HAP-1 (cell line): ENCODE measurements at regions not wholly inside any gene's neighbourhood (a gene's known extent, or its start where the extent isn't known, plus 50 kb on each side); places are given as distances from the start of the nearest gene placed in this dataset.

Experiments
- DNase-seq, 2 experiments: peaks; one replicate each; pipeline ENCODE4 v3.0.0-alpha.2; 2016 to 2020; ENCODE audit warnings: low spot score in 2 of 2
- H3K27me3 ChIP-seq: fragments of 250-450 bp; sonication (Bioruptor Pico); 2 replicates; pipeline ENCODE4 v1.5.1; 2020; ENCODE audit warnings: low read depth, mild to moderate bottlenecking, moderate library complexity
- H3K36me3 ChIP-seq: fragments of 250-450 bp; sonication (Bioruptor Pico); replicated peaks from 2 replicates; pipeline ENCODE4 v1.5.1; 2020; ENCODE audit warnings: mild to moderate bottlenecking
- H3K4me1 ChIP-seq: fragments of 250-450 bp; sonication (Bioruptor Pico); 2 replicates; pipeline ENCODE4 v1.5.1; 2020; ENCODE audit warnings: mild to moderate bottlenecking
- H3K4me3 ChIP-seq: fragments of 250-450 bp; sonication (Bioruptor Pico); 2 replicates; pipeline ENCODE4 v1.5.1; 2020; ENCODE audit warnings: mild to moderate bottlenecking, moderate library complexity
- H3K9me3 ChIP-seq: fragments of 250-450 bp; sonication (Bioruptor Pico); 2 replicates; pipeline ENCODE4 v1.5.1; 2020; ENCODE audit warnings: mild to moderate bottlenecking, moderate library complexity
- in situ Hi-C: fragments of 300-500 bp; cut with MboI; formaldehyde crosslinking; loops from 3 replicates; pipeline ENCODE4 v1.14.3; 2020; ENCODE audit warnings: low sequenced_read_pairs, inconsistent platforms, mixed read lengths

DNA sequence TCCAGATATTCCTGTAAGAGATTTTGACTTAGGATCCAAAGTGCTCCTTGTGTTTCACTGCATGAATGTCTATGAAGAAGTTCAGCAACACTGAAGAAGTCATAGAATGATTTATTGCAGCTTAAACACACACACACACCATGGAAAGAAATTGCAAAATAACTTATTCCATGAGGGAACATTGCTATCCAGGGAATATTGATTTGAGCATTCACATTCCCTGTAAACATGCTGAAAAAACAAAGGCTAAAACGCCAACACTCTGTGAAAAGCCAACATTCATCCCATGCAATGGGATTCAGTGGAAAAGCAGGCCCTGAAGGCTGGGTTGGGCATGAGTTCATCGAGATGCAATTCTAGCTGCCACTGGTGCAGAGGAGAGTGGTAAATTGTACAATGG is 109.6 kb upstream of the CXCL14 start:
- Histone ChIP-seq H3K27me3 (no peaks in the 10 kb centered on the region), H3K36me3 (no peaks in the 10 kb centered on the region), H3K4me1 (no peaks in the 10 kb centered on the region; the same call in 1 of the 2 replicates), H3K9me3 (no peaks in the 10 kb centered on the region; the same call in 1 of the 2 replicates), H3K4me3 (no peak overlapping the region)
- no peak for DNase-seq
- in situ Hi-C loops: no loop called here

DNA sequence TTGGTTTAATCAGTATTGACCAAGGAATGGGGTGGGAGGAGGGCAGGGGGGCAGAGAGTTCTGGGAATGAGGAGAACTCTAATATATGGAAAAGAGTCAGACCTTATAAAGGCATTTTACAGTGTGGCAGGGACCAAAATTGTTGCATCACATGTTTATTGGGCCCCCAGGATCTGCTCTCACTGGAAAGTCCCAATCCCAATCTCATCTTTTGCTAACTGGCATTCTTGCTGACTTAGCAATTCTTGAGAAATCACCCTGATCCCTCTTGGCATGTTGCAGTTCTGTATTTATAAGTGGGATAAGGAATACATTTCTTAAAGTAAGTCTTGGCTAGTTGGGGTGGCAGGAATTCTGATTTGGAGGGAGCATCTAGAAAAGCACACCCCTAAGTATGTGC is 104.4 kb upstream of the CXCL14 start:
- no peak overlapping the region for H3K4me3 ChIP-seq
- peaks cover 5% of the 10 kb centered on the region; the same call in 1 of the 2 replicates for H3K9me3 ChIP-seq
- H3K27me3 ChIP-seq: no peaks in the 10 kb centered on the region
- H3K36me3 ChIP-seq: no peaks in the 10 kb centered on the region
- no peak for DNase-seq
- peaks cover 8% of the 10 kb centered on the region for H3K4me1 ChIP-seq
- in situ Hi-C loops: no loop called here

- no peak for DNase-seq
- Histone ChIP-seq H3K9me3 (peaks cover 5% of the 10 kb centered on the region), H3K27me3 (no peaks in the 10 kb centered on the region), H3K4me3 (no peak overlapping the region), H3K4me1 (peaks cover 8% of the 10 kb centered on the region), H3K36me3 (no peaks in the 10 kb centered on the region)
- in situ Hi-C loops: no loop called here
Observed at GRCh38 chr5:135680713-135681112, 101.9 kb upstream of the CXCL14 start.

- Histone ChIP-seq H3K4me1 (peaks cover 12% of the 10 kb centered on the region), H3K36me3 (no peaks in the 10 kb centered on the region), H3K9me3 (peaks cover 5% of the 10 kb centered on the region), H3K27me3 (no peaks in the 10 kb centered on the region), H3K4me3 (no peak overlapping the region)
- no peak for DNase-seq
- in situ Hi-C loops: no loop called here
Observed at GRCh38 chr5:135678640-135679268, 100.0 kb upstream of the CXCL14 start.

DNA sequence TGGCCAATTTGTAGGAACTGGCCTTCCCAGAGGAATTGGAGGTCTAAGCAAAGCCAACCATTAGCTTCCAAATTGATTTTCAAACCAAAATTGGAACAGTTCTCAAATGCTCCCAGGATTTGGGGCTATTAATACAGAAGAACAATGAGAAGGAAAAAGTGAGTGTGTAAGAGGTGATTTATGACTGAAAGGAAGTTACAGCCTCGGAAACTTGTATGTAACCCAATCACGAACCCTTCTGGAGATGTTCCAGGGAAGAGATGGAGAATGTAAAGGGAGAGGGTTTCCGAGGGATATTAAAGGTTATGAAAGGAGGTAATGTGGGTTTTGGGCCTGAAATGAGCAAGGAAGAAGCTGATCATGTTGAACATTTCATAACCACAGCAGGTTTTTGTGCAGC is 93.2 kb upstream of the CXCL14 start:
- peaks cover 4% of the 10 kb centered on the region; the same call in 1 of the 2 replicates for H3K4me1 ChIP-seq
- H3K36me3 ChIP-seq: no peaks in the 10 kb centered on the region
- no peak for DNase-seq
- H3K9me3 ChIP-seq: no peaks in the 10 kb centered on the region
- in situ Hi-C loops: no loop called here
- H3K4me3 ChIP-seq: no peak overlapping the region
- no peaks in the 10 kb centered on the region for H3K27me3 ChIP-seq

GRCh38 chr5:135671052-135671705 is 92.4 kb upstream of the CXCL14 start:
- Histone ChIP-seq H3K9me3 (no peaks in the 10 kb centered on the region), H3K4me1 (peaks cover 4% of the 10 kb centered on the region; the same call in 1 of the 2 replicates), H3K27me3 (no peaks in the 10 kb centered on the region), H3K36me3 (no peaks in the 10 kb centered on the region), H3K4me3 (no peak overlapping the region)
- no peak for DNase-seq
- in situ Hi-C loops: no loop called here

DNA sequence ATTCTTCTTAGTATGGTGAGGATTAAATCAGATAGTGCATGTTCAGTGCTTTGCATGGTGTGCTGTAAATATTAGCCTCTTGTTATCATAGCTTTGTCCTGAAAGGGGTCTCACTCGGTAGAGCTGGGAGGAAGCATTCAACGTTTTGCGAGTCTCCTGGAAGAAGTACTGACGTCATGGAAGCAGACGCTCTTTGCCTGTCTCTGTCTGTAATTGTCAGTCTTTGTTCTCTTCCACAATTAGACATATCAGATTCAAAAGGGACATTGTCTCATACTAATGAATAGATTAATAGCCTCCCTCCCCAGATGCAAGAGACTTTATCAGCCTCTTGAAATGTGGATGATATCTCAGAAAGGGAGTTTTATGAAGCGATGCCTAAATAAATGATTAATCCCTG is 91.8 kb upstream of the CXCL14 start:
- H3K36me3 ChIP-seq: no peaks in the 10 kb centered on the region
- no peak for DNase-seq
- in situ Hi-C loops: no loop called here
- no peak overlapping the region for H3K4me3 ChIP-seq
- H3K4me1 ChIP-seq: peaks cover 4% of the 10 kb centered on the region; the same call in 1 of the 2 replicates
- no peaks in the 10 kb centered on the region for H3K27me3 ChIP-seq
- no peaks in the 10 kb centered on the region for H3K9me3 ChIP-seq

DNA sequence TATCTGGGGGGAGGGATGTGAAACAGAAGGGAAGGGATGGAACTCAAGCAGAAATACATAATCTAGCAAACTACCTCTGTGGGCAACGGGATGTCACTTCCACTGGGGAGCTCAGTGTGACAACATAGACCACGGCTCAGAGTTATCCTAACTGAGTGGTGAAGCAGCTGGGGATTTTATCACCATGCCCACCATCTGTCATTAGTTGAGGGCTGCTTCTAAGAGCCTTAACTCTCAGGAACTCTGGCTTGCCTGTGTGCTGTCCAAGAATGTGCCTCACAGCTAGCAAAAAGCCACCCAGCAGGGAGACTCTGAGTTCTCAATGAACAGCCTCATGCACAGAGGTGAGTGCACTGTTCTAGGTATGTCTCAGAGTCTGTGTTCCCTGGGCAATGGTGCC is 90.6 kb upstream of the CXCL14 start:
- H3K4me1 ChIP-seq: peaks cover 4% of the 10 kb centered on the region; the same call in 1 of the 2 replicates
- H3K36me3 ChIP-seq: no peaks in the 10 kb centered on the region
- H3K27me3 ChIP-seq: no peaks in the 10 kb centered on the region
- in situ Hi-C loops: no loop called here
- H3K9me3 ChIP-seq: no peaks in the 10 kb centered on the region
- no peak for DNase-seq
- H3K4me3 ChIP-seq: no peak overlapping the region

DNA sequence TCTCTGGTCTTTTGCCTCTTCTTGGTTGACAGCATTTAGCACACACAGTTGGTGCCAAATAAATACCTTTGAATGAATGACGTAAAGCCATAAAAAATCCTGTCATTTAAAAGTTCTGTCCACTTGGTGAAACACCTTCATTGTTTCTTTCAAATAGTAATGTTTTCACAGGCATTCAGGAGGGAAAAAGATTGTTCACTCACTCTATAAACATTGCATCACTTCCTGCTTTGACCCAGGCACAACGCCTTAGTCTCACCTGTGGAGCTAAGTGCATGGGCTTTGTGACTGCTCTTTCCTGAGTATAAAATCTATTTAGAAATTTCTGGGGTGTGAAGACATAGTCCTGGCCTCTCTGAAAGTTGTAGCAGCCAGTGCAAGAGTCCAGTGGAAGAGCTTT is 88.9 kb upstream of the CXCL14 start:
- Histone ChIP-seq H3K36me3 (no peaks in the 10 kb centered on the region), H3K4me1 (no peaks in the 10 kb centered on the region), H3K9me3 (no peaks in the 10 kb centered on the region), H3K27me3 (no peaks in the 10 kb centered on the region), H3K4me3 (no peak overlapping the region)
- no peak for DNase-seq
- in situ Hi-C loops: no loop called here

- Histone ChIP-seq H3K4me1 (no peaks in the 10 kb centered on the region), H3K36me3 (no peaks in the 10 kb centered on the region), H3K4me3 (no peak overlapping the region), H3K9me3 (no peaks in the 10 kb centered on the region), H3K27me3 (no peaks in the 10 kb centered on the region)
- DNase-seq: no peak
- in situ Hi-C loops: no loop called here
Observed at GRCh38 chr5:135667204-135667603, 88.4 kb upstream of the CXCL14 start.

- no peak overlapping the region for H3K4me3 ChIP-seq
Observed at GRCh38 chr5:135662683-135663082, 83.9 kb upstream of the CXCL14 start.

GRCh38 chr5:135662061-135662481 is 83.3 kb upstream of the CXCL14 start:
- Histone ChIP-seq H3K4me1 (no peaks in the 10 kb centered on the region; the same call in 1 of the 2 replicates), H3K9me3 (peaks cover 6% of the 10 kb centered on the region), H3K36me3 (no peaks in the 10 kb centered on the region), H3K27me3 (no peaks in the 10 kb centered on the region), H3K4me3 (no peak overlapping the region)
- in situ Hi-C loops: no loop called here
- DNase-seq: no peak

More at GRCh38 chr5:135662683-135663082, 83.9 kb upstream of the CXCL14 start:
- no peaks in the 10 kb centered on the region; the same call in 1 of the 2 replicates for H3K4me1 ChIP-seq
- no peaks in the 10 kb centered on the region for H3K27me3 ChIP-seq
- H3K36me3 ChIP-seq: no peaks in the 10 kb centered on the region
- H3K9me3 ChIP-seq: peaks cover 6% of the 10 kb centered on the region
- in situ Hi-C loops: no loop called here
- DNase-seq: no peak

GRCh38 chr5:135660826-135661575 is 82.2 kb upstream of the CXCL14 start:
- in situ Hi-C loops: no loop called here
- DNase-seq: no peak
- no peak overlapping the region for H3K4me3 ChIP-seq
- H3K4me1 ChIP-seq: no peaks in the 10 kb centered on the region; the same call in 1 of the 2 replicates
- H3K9me3 ChIP-seq: peaks cover 6% of the 10 kb centered on the region
- H3K36me3 ChIP-seq: no peaks in the 10 kb centered on the region
- H3K27me3 ChIP-seq: no peaks in the 10 kb centered on the region
